HUES64 (cell line): ENCODE measurements at regions not wholly inside any gene's neighbourhood (a gene's known extent, or its start where the extent isn't known, plus 50 kb on each side); places are given as distances from the start of the nearest gene placed in this dataset.

Source experiments
- H3K27ac ChIP-seq: 2 replicates; pipeline ENCODE4 v1.7.0; 2013; ENCODE audit warnings: low read depth, low read length, inconsistent platforms
- H3K27me3 ChIP-seq: 2 replicates; pipeline ENCODE4 v1.6.1; 2013; ENCODE audit warnings: mild to moderate bottlenecking, low read length; ENCODE audit not compliant: insufficient read depth
- H3K36me3 ChIP-seq: 2 replicates; pipeline ENCODE4 v1.6.1; 2013; ENCODE audit warnings: mild to moderate bottlenecking, low read length; ENCODE audit not compliant: insufficient read depth
- H3K4me1 ChIP-seq: 2 replicates; pipeline ENCODE4 v1.6.1; 2013; ENCODE audit warnings: mild to moderate bottlenecking, low read length, moderate library complexity; ENCODE audit not compliant: insufficient read depth
- H3K4me3 ChIP-seq: 2 replicates; pipeline ENCODE4 v1.5.1; 2013; ENCODE audit warnings: mild to moderate bottlenecking, low read length, moderate library complexity
- H3K9ac ChIP-seq: 2 replicates; pipeline ENCODE4 v1.6.1; 2013; ENCODE audit warnings: mild to moderate bottlenecking, low read depth, low read length
- H3K9me3 ChIP-seq: 2 replicates; pipeline ENCODE4 v1.6.1; 2013; ENCODE audit warnings: low read depth, low read length; ENCODE audit not compliant: insufficient read depth
- WGBS: fragments of 150-250, 120-280 bp; methylation state at CpG from one replicate; pipeline ENCODE4 v1.1.7; 2013; ENCODE audit warnings: missing lambda C conversion rate; 5-methylcytosine and 5-hydroxymethylcytosine counted together

GRCh38 chr2:2765839-2766495 lies 434.9 kb upstream of the MYT1L start:
- Histone ChIP-seq H3K9me3 (0 out of 2 replicates have a peak, but pooled peaks cover under 1% of the 10 kb centered on the region), H3K4me3 (no peak overlapping the region), H3K27me3 (no peaks in the 10 kb centered on the region), H3K27ac (no peak overlapping the region), H3K4me1 (no peaks in the 10 kb centered on the region), H3K36me3 (no peaks in the 10 kb centered on the region), H3K9ac (no peak overlapping the region)
- WGBS, result 95% methylated on average over 22 of the region's 22 CpGs

GRCh38 chr2:2765176-2765800 lies 434.2 kb upstream of the MYT1L start:
- Histone ChIP-seq H3K9ac (no peak overlapping the region), H3K27ac (no peak overlapping the region), H3K4me3 (no peak overlapping the region), H3K4me1 (no peaks in the 10 kb centered on the region), H3K27me3 (no peaks in the 10 kb centered on the region), H3K9me3 (0 out of 2 replicates have a peak, but pooled peaks cover 8% of the 10 kb centered on the region), H3K36me3 (no peaks in the 10 kb centered on the region)
- 88% methylated on average over 17 of the region's 17 CpGs for WGBS

- WGBS, result 96% methylated on average over 18 of the region's 18 CpGs
- H3K4me1 ChIP-seq, result no peaks in the 10 kb centered on the region
Measured at GRCh38 chr2:2764739-2765138, 433.7 kb upstream of the MYT1L start.

GRCh38 chr2:2764001-2764355 lies 432.9 kb upstream of the MYT1L start:
- Histone ChIP-seq H3K9me3 (0 out of 2 replicates have a peak, but pooled peaks cover 9% of the 10 kb centered on the region), H3K27me3 (no peaks in the 10 kb centered on the region), H3K9ac (no peak overlapping the region), H3K4me3 (no peak overlapping the region), H3K27ac (no peak overlapping the region), H3K36me3 (no peaks in the 10 kb centered on the region), H3K4me1 (no peaks in the 10 kb centered on the region)
- WGBS, result 94% methylated on average over 5 of the region's 5 CpGs

More at GRCh38 chr2:2764739-2765138, 433.7 kb upstream of the MYT1L start:
- H3K36me3 ChIP-seq, result no peaks in the 10 kb centered on the region
- H3K27me3 ChIP-seq, result no peaks in the 10 kb centered on the region
- H3K27ac ChIP-seq, result no peak overlapping the region
- H3K9me3 ChIP-seq, result 0 out of 2 replicates have a peak, but pooled peaks cover 9% of the 10 kb centered on the region
- no peak overlapping the region for H3K4me3 ChIP-seq
- H3K9ac ChIP-seq, result no peak overlapping the region

GRCh38 chr2:2763351-2764000 lies 432.4 kb upstream of the MYT1L start:
- no peak overlapping the region for H3K4me3 ChIP-seq
- H3K27me3 ChIP-seq, result no peaks in the 10 kb centered on the region
- no peaks in the 10 kb centered on the region for H3K4me1 ChIP-seq
- H3K36me3 ChIP-seq, result no peaks in the 10 kb centered on the region
- no peak overlapping the region for H3K27ac ChIP-seq
- H3K9ac ChIP-seq, result no peak overlapping the region
- WGBS, result 84% methylated on average over 25 of the region's 25 CpGs
- 0 out of 2 replicates have a peak, but pooled peaks cover 9% of the 10 kb centered on the region for H3K9me3 ChIP-seq

GRCh38 chr2:2762913-2763312 lies 431.8 kb upstream of the MYT1L start:
- WGBS, result 95% methylated on average over 11 of the region's 11 CpGs
- Histone ChIP-seq H3K4me3 (no peak overlapping the region), H3K36me3 (no peaks in the 10 kb centered on the region), H3K27ac (no peak overlapping the region), H3K9me3 (0 out of 2 replicates have a peak, but pooled peaks cover 9% of the 10 kb centered on the region), H3K4me1 (no peaks in the 10 kb centered on the region), H3K9ac (no peak overlapping the region), H3K27me3 (no peaks in the 10 kb centered on the region)

GRCh38 chr2:2762166-2762908 lies 431.3 kb upstream of the MYT1L start:
- Histone ChIP-seq H3K27ac (no peak overlapping the region), H3K4me1 (no peaks in the 10 kb centered on the region), H3K27me3 (no peaks in the 10 kb centered on the region), H3K9me3 (0 out of 2 replicates have a peak, but pooled peaks cover 9% of the 10 kb centered on the region), H3K36me3 (no peaks in the 10 kb centered on the region), H3K9ac (no peak overlapping the region), H3K4me3 (no peak overlapping the region)
- WGBS, result 90% methylated on average over 17 of the region's 17 CpGs

- Histone ChIP-seq H3K36me3 (no peaks in the 10 kb centered on the region), H3K9ac (no peak overlapping the region), H3K4me3 (no peak overlapping the region), H3K9me3 (peaks cover 13% of the 10 kb centered on the region), H3K4me1 (no peaks in the 10 kb centered on the region), H3K27me3 (no peaks in the 10 kb centered on the region), H3K27ac (no peak overlapping the region)
- 90% methylated on average over 10 of the region's 10 CpGs for WGBS
Measured at GRCh38 chr2:2758793-2759367, 427.8 kb upstream of the MYT1L start.

GRCh38 chr2:2757764-2758163 lies 426.7 kb upstream of the MYT1L start:
- WGBS, result 88% methylated on average over 3 of the region's 3 CpGs
- no peak overlapping the region for H3K9ac ChIP-seq
- H3K4me1 ChIP-seq, result no peaks in the 10 kb centered on the region
- H3K4me3 ChIP-seq, result no peak overlapping the region
- no peaks in the 10 kb centered on the region for H3K36me3 ChIP-seq
- no peak overlapping the region for H3K27ac ChIP-seq
- peaks cover 19% of the 10 kb centered on the region for H3K9me3 ChIP-seq
- H3K27me3 ChIP-seq, result no peaks in the 10 kb centered on the region

- peaks cover 19% of the 10 kb centered on the region for H3K9me3 ChIP-seq
- 95% methylated on average over 7 of the region's 7 CpGs for WGBS
- no peaks in the 10 kb centered on the region for H3K4me1 ChIP-seq
- no peaks in the 10 kb centered on the region for H3K36me3 ChIP-seq
- no peak overlapping the region for H3K9ac ChIP-seq
- H3K27ac ChIP-seq, result no peak overlapping the region
- no peaks in the 10 kb centered on the region for H3K27me3 ChIP-seq
- H3K4me3 ChIP-seq, result no peak overlapping the region
Measured at GRCh38 chr2:2756886-2757285, 425.8 kb upstream of the MYT1L start.
